Lower leg skin (tissue), 4 donors: ENCODE measurements at regions not wholly inside any gene's neighbourhood (a gene's known extent, or its start where the extent isn't known, plus 50 kb on each side); places are given as distances from the start of the nearest gene placed in this dataset.

Experiments used
- DNase-seq, 2 donors: peaks; one replicate each; pipeline ENCODE4 v3.0.0-alpha.2; 2019; ENCODE audit warnings: low spot score in 2 of 2
- H3K4me3 ChIP-seq: fragments of 200-600 bp; sonication (generic); 2 replicates; pipeline ENCODE4 v1.5.1; 2017; ENCODE audit warnings: mild to moderate bottlenecking, low read depth; ENCODE audit not compliant: poor library complexity, severe bottlenecking
- POLR2A ChIP-seq, 2 donors: fragments of 450-650 bp; IDR thresholded peaks; one replicate each; pipeline ENCODE4 v1.6.1; 2016 to 2017; ENCODE audit warnings: antibody characterized with exemption in 2 of 2, mild to moderate bottlenecking in 1 of 2, moderate library complexity in 1 of 2
- WGBS, 2 donors: methylation state at CpG; one replicate each; pipeline ENCODE4 v1.1.5; 2018; 5-methylcytosine and 5-hydroxymethylcytosine counted together
- intact Hi-C: fragments of 100-400 bp; cut with DNase I; formaldehyde crosslinking; loops from one replicate; pipeline ENCODE4 v1.15.0; 2023; ENCODE audit warnings: low total_unique reads
- TF ChIP-seq, protein P1 (sequence below), 3 donors: fragments of 450-650 bp; IDR thresholded peaks; one replicate each; pipeline ENCODE4 v1.5.1; 2016; ENCODE audit warnings: antibody characterized with exemption in 3 of 3, mild to moderate bottlenecking in 3 of 3, moderate library complexity in 2 of 3

DNA sequence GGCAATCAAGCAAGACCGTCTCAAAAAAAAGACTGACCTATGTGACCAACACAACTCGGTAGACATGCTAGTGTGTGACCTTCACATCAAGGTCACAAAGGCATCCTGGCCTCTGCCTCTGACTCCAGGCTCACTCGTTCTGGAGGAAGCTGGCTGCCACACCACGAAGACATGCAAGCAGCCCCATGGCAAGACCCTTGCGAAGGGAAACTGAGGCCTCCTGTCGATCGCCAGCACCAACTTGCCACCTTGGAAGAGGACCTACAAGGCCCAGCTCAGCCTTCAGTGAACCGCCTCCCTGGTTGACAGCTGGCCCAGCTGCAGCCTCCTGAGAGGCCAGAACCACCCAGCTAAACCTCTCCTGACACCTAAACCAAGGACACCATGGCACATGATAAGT is 79.3 kb upstream of the ASAP2 start:
- intact Hi-C loops: no loop called here
- TF ChIP-seq, protein P1, sequence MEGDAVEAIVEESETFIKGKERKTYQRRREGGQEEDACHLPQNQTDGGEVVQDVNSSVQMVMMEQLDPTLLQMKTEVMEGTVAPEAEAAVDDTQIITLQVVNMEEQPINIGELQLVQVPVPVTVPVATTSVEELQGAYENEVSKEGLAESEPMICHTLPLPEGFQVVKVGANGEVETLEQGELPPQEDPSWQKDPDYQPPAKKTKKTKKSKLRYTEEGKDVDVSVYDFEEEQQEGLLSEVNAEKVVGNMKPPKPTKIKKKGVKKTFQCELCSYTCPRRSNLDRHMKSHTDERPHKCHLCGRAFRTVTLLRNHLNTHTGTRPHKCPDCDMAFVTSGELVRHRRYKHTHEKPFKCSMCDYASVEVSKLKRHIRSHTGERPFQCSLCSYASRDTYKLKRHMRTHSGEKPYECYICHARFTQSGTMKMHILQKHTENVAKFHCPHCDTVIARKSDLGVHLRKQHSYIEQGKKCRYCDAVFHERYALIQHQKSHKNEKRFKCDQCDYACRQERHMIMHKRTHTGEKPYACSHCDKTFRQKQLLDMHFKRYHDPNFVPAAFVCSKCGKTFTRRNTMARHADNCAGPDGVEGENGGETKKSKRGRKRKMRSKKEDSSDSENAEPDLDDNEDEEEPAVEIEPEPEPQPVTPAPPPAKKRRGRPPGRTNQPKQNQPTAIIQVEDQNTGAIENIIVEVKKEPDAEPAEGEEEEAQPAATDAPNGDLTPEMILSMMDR (IDR thresholded peaks at IDR 0.05): no peak
- TF ChIP-seq POLR2A (IDR thresholded peaks at IDR 0.05): no peak
- no peak overlapping the region for H3K4me3 ChIP-seq
- no peak for DNase-seq
- 93 to 95% methylated on average over 8 of the region's 8 CpGs for WGBS, 2 donors

DNA sequence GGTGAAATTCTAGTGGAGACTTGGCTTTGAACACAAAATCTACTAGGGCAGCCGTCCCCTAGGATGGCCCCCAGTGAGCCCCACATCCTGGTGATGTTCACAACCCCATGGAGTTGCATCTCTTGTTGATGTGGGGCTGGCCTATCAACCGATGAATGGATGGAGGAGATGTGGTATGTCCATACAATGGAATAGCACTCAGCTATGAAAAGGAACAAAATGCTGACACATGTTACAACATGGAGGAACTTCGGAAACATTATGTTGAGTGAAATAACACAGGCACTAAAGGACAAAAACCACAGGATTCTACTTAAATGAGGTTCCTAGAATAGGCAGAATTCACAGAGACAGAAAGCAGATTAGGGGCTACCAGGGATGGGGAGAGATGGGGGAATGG is 80.1 kb upstream of the ASAP2 start:
- intact Hi-C loops: no loop called here
- no peak for TF ChIP-seq POLR2A (IDR thresholded peaks at IDR 0.05)
- TF ChIP-seq, protein P1 (IDR thresholded peaks at IDR 0.05): no peak
- no peak for DNase-seq
- 97% methylated on average over 3 of the region's 3 CpGs for WGBS, 2 donors
- no peak overlapping the region for H3K4me3 ChIP-seq

DNA sequence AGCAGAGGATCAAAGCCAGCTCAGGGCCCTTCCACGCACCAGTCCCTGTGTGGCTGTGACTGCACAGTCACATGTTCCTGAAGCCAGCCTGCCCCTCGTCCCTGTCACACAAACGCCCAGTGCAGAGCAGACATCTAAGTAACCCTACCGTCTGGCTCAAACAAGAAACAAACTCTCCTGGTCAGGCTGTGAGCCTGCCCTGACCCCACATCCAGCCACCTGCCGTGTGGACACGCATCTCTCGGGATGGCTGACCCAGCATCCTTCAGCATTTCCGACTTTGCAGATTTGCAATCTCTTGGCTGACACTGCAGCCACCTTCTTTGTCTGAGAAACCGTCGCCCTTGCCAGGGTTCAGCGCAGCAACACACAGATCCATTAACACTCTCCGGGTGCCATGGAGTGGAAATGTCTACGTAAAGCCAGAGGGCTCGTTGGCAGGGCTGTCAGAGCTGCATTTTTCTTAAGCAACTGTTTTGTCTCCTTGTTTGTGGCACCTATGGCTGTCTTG is 82.3 kb upstream of the ASAP2 start:
- H3K4me3 ChIP-seq: no peak overlapping the region
- intact Hi-C loops: no loop called here
- TF ChIP-seq, protein P1 (IDR thresholded peaks at IDR 0.05): no peak
- no peak for TF ChIP-seq POLR2A (IDR thresholded peaks at IDR 0.05)
- 81 to 83% methylated on average over 14 of the region's 14 CpGs for WGBS, 2 donors
- DNase-seq: no peak

DNA sequence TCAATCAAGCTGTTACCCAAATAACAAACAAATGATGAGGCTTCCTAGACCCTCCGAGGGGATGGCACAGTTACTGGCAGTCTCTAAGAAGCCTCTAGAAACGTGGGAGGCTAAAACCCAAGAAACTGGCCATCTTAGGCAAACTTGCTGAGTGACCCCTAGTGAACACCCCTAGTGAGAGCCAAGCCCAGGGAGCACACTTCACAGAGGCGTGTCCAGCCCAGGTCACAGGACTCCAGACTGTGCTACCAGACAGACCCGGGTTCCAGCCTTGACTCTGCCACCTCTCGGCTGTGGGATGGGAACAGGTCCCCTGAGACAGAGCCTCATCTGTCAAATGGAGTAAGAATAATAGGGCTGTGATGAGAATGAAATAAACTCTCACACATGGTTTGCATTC is 83.5 kb upstream of the ASAP2 start:
- intact Hi-C loops: no loop called here
- DNase-seq: no peak
- H3K4me3 ChIP-seq: no peak overlapping the region
- TF ChIP-seq, protein P1 (IDR thresholded peaks at IDR 0.05): no peak
- no peak for TF ChIP-seq POLR2A (IDR thresholded peaks at IDR 0.05)
- 70 to 76% methylated on average over 5 of the region's 5 CpGs for WGBS, 2 donors

DNA sequence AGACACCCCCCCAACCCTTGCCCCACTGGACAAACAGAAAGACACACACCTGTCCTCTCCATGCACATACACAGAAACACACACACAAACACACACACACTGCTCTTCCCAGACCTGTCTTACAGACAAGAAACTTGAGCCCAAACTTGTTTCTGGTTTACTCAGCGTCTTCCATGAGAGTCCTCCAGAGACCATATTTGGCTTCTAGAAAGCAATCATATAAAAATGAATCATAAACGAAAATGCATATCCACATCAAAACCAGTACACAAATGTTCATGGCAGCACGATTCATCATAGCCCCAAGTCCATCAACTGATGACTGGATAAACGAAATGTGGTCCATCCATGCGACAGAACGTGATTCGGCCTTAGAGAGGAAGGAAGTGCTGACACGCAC is 84.2 kb upstream of the ASAP2 start:
- TF ChIP-seq, protein P1 (IDR thresholded peaks at IDR 0.05): no peak
- TF ChIP-seq POLR2A (IDR thresholded peaks at IDR 0.05): no peak
- H3K4me3 ChIP-seq: no peak overlapping the region
- intact Hi-C loops: no loop called here
- no peak for DNase-seq
- 93 to 94% methylated on average over 8 of the region's 8 CpGs for WGBS, 2 donors

DNA sequence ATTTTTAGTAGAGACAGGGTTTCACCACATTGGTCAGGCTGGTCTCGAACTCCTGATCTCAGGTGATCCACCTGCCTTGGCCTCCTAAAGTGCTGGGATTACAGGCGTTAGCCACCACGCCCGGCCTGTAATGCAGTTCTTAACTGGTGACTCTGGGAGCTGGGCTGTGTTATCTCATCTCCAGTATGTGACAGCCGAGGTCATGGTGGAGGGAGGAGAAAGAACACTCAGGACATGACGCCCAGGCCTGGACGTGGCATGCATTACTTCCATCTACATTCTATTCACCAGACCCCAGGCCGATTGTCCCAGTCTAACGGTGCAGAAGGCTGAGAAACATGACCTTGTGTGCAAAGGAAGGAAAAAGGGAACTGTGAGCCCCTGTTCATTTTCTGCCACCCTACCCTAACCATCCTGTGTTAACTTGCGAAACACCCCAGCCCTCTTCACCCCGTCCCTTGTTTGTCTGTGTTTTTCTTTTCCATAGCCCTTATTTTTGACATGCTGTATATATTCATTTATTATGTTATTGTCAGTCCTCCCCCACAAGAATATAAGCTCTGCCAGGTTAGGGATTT is 88.1 kb upstream of the ASAP2 start:
- no peak for DNase-seq

More for the DNA sequence above, 88.1 kb upstream of the ASAP2 start:
- 86 to 87% methylated on average over 11 of the region's 11 CpGs for WGBS, 2 donors
- intact Hi-C loops: no loop called here
- TF ChIP-seq POLR2A (IDR thresholded peaks at IDR 0.05): no peak
- TF ChIP-seq, protein P1 (IDR thresholded peaks at IDR 0.05): no peak
- no peak overlapping the region for H3K4me3 ChIP-seq
